Esophagus squamous epithelium (tissue), 5 donors: ENCODE measurements at regions not wholly inside any gene's neighbourhood (a gene's known extent, or its start where the extent isn't known, plus 50 kb on each side); places are given as distances from the start of the nearest gene placed in this dataset.

Experiments used
- DNase-seq: peaks from one replicate; lab custom pipeline; 2025; lab: John Stamatoyannopoulos, UW
- H3K27ac ChIP-seq, 4 donors: fragments of 200-600 bp; sonication (generic); one replicate each; pipeline ENCODE4 v1.5.1; 2016 to 2019; ENCODE audit warnings: mild to moderate bottlenecking in 1 of 4
- H3K27me3 ChIP-seq, 4 donors: fragments of 200-600 bp; sonication (generic); 1 replicate in 3 of 4; 2 replicates in 1 of 4; pipeline versions ENCODE4 v1.5.1 to v1.6.0; 2017 to 2021; ENCODE audit warnings: antibody characterized with exemption in 1 of 4
- H3K36me3 ChIP-seq, 3 donors: fragments of 200-600 bp; sonication (generic); one replicate each; pipeline ENCODE4 v1.5.1; 2016 to 2019
- H3K4me1 ChIP-seq, 3 donors: fragments of 200-600 bp; sonication (generic); one replicate each; pipeline ENCODE4 v1.5.1; 2017 to 2019
- H3K4me3 ChIP-seq, 4 donors: fragments of 200-600 bp; sonication (generic); 1 replicate in 3 of 4; 2 replicates in 1 of 4; pipeline ENCODE4 v1.5.1; 2016 to 2019; ENCODE audit warnings: mild to moderate bottlenecking in 2 of 4, moderate library complexity in 1 of 4
- H3K9me3 ChIP-seq, 3 donors: fragments of 200-600 bp; sonication (generic); one replicate each; pipeline ENCODE4 v1.5.1; 2016 to 2019
- CTCF ChIP-seq, 6 experiments: fragments of 450-650 bp in 4 of 6; fragments of 200-600 bp in 2 of 6; sonication (generic) in 2 of 6; IDR thresholded peaks; one replicate each; pipeline ENCODE4 v1.5.1; 2016 to 2019; ENCODE audit warnings: antibody characterized with exemption in 6 of 6, mild to moderate bottlenecking in 4 of 6, moderate library complexity in 4 of 6
- POLR2A ChIP-seq, 4 donors: fragments of 450-650 bp; IDR thresholded peaks; one replicate each; pipeline ENCODE4 v1.6.1; 2017; ENCODE audit warnings: antibody characterized with exemption in 4 of 4, mild to moderate bottlenecking in 4 of 4, moderate library complexity in 3 of 4
- WGBS, 2 donors: methylation state at CpG; one replicate each; pipeline ENCODE4 v1.1.5; 2018; 5-methylcytosine and 5-hydroxymethylcytosine counted together
- intact Hi-C: fragments of 100-400 bp; cut with DNase I; formaldehyde crosslinking; loops from one replicate; pipeline ENCODE4 v1.15.0; 2022
- donor health status: DM: yes; HTN: yes; CAD: no.

GRCh38 chr1:18569251-18569650 lies 61.4 kb upstream of the PAX7 start:
- Histone ChIP-seq H3K9me3 (no peaks in the 10 kb centered on the region), H3K36me3 (no peaks in the 10 kb centered on the region), H3K4me3 (no peak overlapping the region), H3K4me1 (no peaks in the 10 kb centered on the region), H3K27ac (no peak overlapping the region), H3K27me3 (peaks cover 0 to 91% (median 0%) of the 10 kb centered on the region in 4 donors)
- DNase-seq: no peak
- TF ChIP-seq POLR2A (IDR thresholded peaks at IDR 0.05): no peak
- TF ChIP-seq CTCF (IDR thresholded peaks at IDR 0.05): no peak
- WGBS, 2 donors: 64 to 74% methylated on average over 3 to 6 of the region's 8 CpGs
- intact Hi-C loops: no loop called here

GRCh38 chr1:18569811-18570545 lies 60.7 kb upstream of the PAX7 start:
- peaks cover 0 to 91% (median 0%) of the 10 kb centered on the region in 4 donors for H3K27me3 ChIP-seq
- no peak overlapping the region for H3K4me3 ChIP-seq
- no peak for DNase-seq
- intact Hi-C loops: no loop called here
- 62 to 63% methylated on average over 18 to 19 of the region's 19 CpGs for WGBS, 2 donors
- H3K4me1 ChIP-seq: no peaks in the 10 kb centered on the region
- H3K36me3 ChIP-seq: no peaks in the 10 kb centered on the region
- no peak overlapping the region for H3K27ac ChIP-seq
- H3K9me3 ChIP-seq: no peaks in the 10 kb centered on the region
- TF ChIP-seq POLR2A (IDR thresholded peaks at IDR 0.05) (no peak), CTCF (IDR thresholded peaks at IDR 0.05) (no peak)

GRCh38 chr1:18571275-18571674 lies 59.4 kb upstream of the PAX7 start:
- Histone ChIP-seq H3K27me3 (peaks cover 0 to 86% (median 0%) of the 10 kb centered on the region in 4 donors), H3K9me3 (no peaks in the 10 kb centered on the region), H3K4me3 (no peak overlapping the region), H3K27ac (no peak overlapping the region), H3K36me3 (no peaks in the 10 kb centered on the region), H3K4me1 (no peaks in the 10 kb centered on the region)
- DNase-seq: no peak
- intact Hi-C loops: no loop called here
- 26 to 33% methylated on average over 9 to 10 of the region's 10 CpGs for WGBS, 2 donors
- TF ChIP-seq CTCF (IDR thresholded peaks at IDR 0.05) (no peak), POLR2A (IDR thresholded peaks at IDR 0.05) (no peak)

- Histone ChIP-seq H3K4me1 (no peaks in the 10 kb centered on the region), H3K9me3 (no peaks in the 10 kb centered on the region), H3K36me3 (no peaks in the 10 kb centered on the region), H3K27ac (no peak overlapping the region), H3K27me3 (peaks cover 0 to 76% (median 0%) of the 10 kb centered on the region in 4 donors), H3K4me3 (no peak overlapping the region)
- DNase-seq: no peak
- WGBS, 2 donors: 54 to 67% methylated on average over 6 to 8 of the region's 9 CpGs
- intact Hi-C loops: no loop called here
- no peak for TF ChIP-seq CTCF (IDR thresholded peaks at IDR 0.05)
- no peak for TF ChIP-seq POLR2A (IDR thresholded peaks at IDR 0.05)
Measured at GRCh38 chr1:18572022-18572880, 58.4 kb upstream of the PAX7 start.

- 48 to 49% methylated on average over 7 to 8 of the region's 8 CpGs for WGBS, 2 donors
- H3K9me3 ChIP-seq: no peaks in the 10 kb centered on the region
- no peak overlapping the region for H3K27ac ChIP-seq
- TF ChIP-seq POLR2A (IDR thresholded peaks at IDR 0.05): no peak
- TF ChIP-seq CTCF (IDR thresholded peaks at IDR 0.05): no peak
- H3K36me3 ChIP-seq: no peaks in the 10 kb centered on the region
- intact Hi-C loops: no loop called here
- H3K27me3 ChIP-seq: peaks cover 0 to 71% (median 0%) of the 10 kb centered on the region in 4 donors
- H3K4me3 ChIP-seq: no peak overlapping the region
- no peaks in the 10 kb centered on the region for H3K4me1 ChIP-seq
- DNase-seq: no peak
Measured at GRCh38 chr1:18573170-18573569, 57.5 kb upstream of the PAX7 start.
